ENCODE measurements at regions not wholly inside any gene's neighbourhood (a gene's known extent, or its start where the extent isn't known, plus 50 kb on each side); places are given as distances from the start of the nearest gene placed in this dataset.
"Not testable (repeated sequence)": the region's sequence is repeated elsewhere in the genome, so short reads cannot be mapped to it uniquely, and the experiment has no call there.

GRCh38 chr12:83954956-83955601 is 957.5 kb downstream of the SLC6A15 start:
- Histone ChIP-seq H3K27ac (ENCODE audit: low read depth, low read length) (peak overlapping the region; percentile 52), H3K4me1 (ENCODE audit: control insufficient read depth, insufficient read depth, low read length) (peaks cover 20% of the 10 kb centered on the region), H3K9ac (ENCODE audit: low read length) (no peak overlapping the region), H3K36me3 (ENCODE audit: control insufficient read depth, insufficient read depth, low read length) (no peaks in the 10 kb centered on the region), H3K27me3 (ENCODE audit: control insufficient read depth, insufficient read depth, low read length) (no peaks in the 10 kb centered on the region), H3K4me3 (ENCODE audit: low read depth, low read length) (peak overlapping the region; percentile 17; the same call in 1 of the 2 replicates), H3K9me3 (ENCODE audit: control insufficient read depth, insufficient read depth, low read depth, low read length) (peaks cover 10% of the 10 kb centered on the region)

GRCh38 chr12:83954071-83954789 is 958.4 kb downstream of the SLC6A15 start:
- Histone ChIP-seq H3K4me1 (ENCODE audit: control insufficient read depth, insufficient read depth, low read length) (peaks cover 20% of the 10 kb centered on the region), H3K4me3 (ENCODE audit: low read depth, low read length) (peak overlapping the region; percentile 17; the same call in 1 of the 2 replicates), H3K36me3 (ENCODE audit: control insufficient read depth, insufficient read depth, low read length) (no peaks in the 10 kb centered on the region), H3K27ac (ENCODE audit: low read depth, low read length) (peak overlapping the region; percentile 46; the same call in 1 of the 2 replicates), H3K9me3 (ENCODE audit: control insufficient read depth, insufficient read depth, low read depth, low read length) (peaks cover 10% of the 10 kb centered on the region), H3K27me3 (ENCODE audit: control insufficient read depth, insufficient read depth, low read length) (no peaks in the 10 kb centered on the region), H3K9ac (ENCODE audit: low read length) (no peak overlapping the region)

GRCh38 chr12:83945871-83946270 is 966.7 kb downstream of the SLC6A15 start:
- H3K9me3 ChIP-seq (ENCODE audit: control insufficient read depth, insufficient read depth, low read depth, low read length) = peaks cover 4% of the 10 kb centered on the region
- H3K36me3 ChIP-seq (ENCODE audit: control insufficient read depth, insufficient read depth, low read length) = no peaks in the 10 kb centered on the region
- no peaks in the 10 kb centered on the region for H3K27me3 ChIP-seq (ENCODE audit: control insufficient read depth, insufficient read depth, low read length)
- H3K27ac ChIP-seq (ENCODE audit: low read depth, low read length) = no peak overlapping the region
- H3K4me1 ChIP-seq (ENCODE audit: control insufficient read depth, insufficient read depth, low read length) = no peaks in the 10 kb centered on the region; the same call in 1 of the 2 replicates
- H3K9ac ChIP-seq (ENCODE audit: low read length) = no peak overlapping the region
- H3K4me3 ChIP-seq (ENCODE audit: low read depth, low read length) = no peak overlapping the region

GRCh38 chr12:83939718-83940117 is 972.9 kb downstream of the SLC6A15 start:
- Histone ChIP-seq H3K27me3 (ENCODE audit: control insufficient read depth, insufficient read depth, low read length) (no peaks in the 10 kb centered on the region), H3K4me3 (ENCODE audit: low read depth, low read length) (no peak overlapping the region), H3K36me3 (ENCODE audit: control insufficient read depth, insufficient read depth, low read length) (no peaks in the 10 kb centered on the region), H3K9ac (ENCODE audit: low read length) (no peak overlapping the region), H3K27ac (ENCODE audit: low read depth, low read length) (no peak overlapping the region), H3K9me3 (ENCODE audit: control insufficient read depth, insufficient read depth, low read depth, low read length) (no peaks in the 10 kb centered on the region), H3K4me1 (ENCODE audit: control insufficient read depth, insufficient read depth, low read length) (no peaks in the 10 kb centered on the region)

- Histone ChIP-seq H3K9me3 (ENCODE audit: control insufficient read depth, insufficient read depth, low read depth, low read length) (peaks cover 4% of the 10 kb centered on the region; the same call in 1 of the 2 replicates), H3K27me3 (ENCODE audit: control insufficient read depth, insufficient read depth, low read length) (no peaks in the 10 kb centered on the region), H3K27ac (ENCODE audit: low read depth, low read length) (no peak overlapping the region), H3K36me3 (ENCODE audit: control insufficient read depth, insufficient read depth, low read length) (no peaks in the 10 kb centered on the region), H3K4me1 (ENCODE audit: control insufficient read depth, insufficient read depth, low read length) (no peaks in the 10 kb centered on the region), H3K9ac (ENCODE audit: low read length) (no peak overlapping the region), H3K4me3 (ENCODE audit: low read depth, low read length) (no peak overlapping the region)
Observed at GRCh38 chr12:83933615-83934014, 979.0 kb downstream of the SLC6A15 start.

- Histone ChIP-seq H3K36me3 (ENCODE audit: control insufficient read depth, insufficient read depth, low read length) (no peaks in the 10 kb centered on the region), H3K9ac (ENCODE audit: low read length) (no peak overlapping the region), H3K27ac (ENCODE audit: low read depth, low read length) (no peak overlapping the region), H3K4me3 (ENCODE audit: low read depth, low read length) (no peak overlapping the region), H3K4me1 (ENCODE audit: control insufficient read depth, insufficient read depth, low read length) (no peaks in the 10 kb centered on the region), H3K9me3 (ENCODE audit: control insufficient read depth, insufficient read depth, low read depth, low read length) (peaks cover 4% of the 10 kb centered on the region; the same call in 1 of the 2 replicates), H3K27me3 (ENCODE audit: control insufficient read depth, insufficient read depth, low read length) (no peaks in the 10 kb centered on the region)
Observed at GRCh38 chr12:83932011-83932410, 980.6 kb downstream of the SLC6A15 start.

GRCh38 chr12:83931451-83931850 is 981.1 kb downstream of the SLC6A15 start:
- Histone ChIP-seq H3K4me3 (ENCODE audit: low read depth, low read length) (no peak overlapping the region), H3K9me3 (ENCODE audit: control insufficient read depth, insufficient read depth, low read depth, low read length) (peaks cover 4% of the 10 kb centered on the region; the same call in 1 of the 2 replicates), H3K36me3 (ENCODE audit: control insufficient read depth, insufficient read depth, low read length) (no peaks in the 10 kb centered on the region), H3K27ac (ENCODE audit: low read depth, low read length) (no peak overlapping the region), H3K27me3 (ENCODE audit: control insufficient read depth, insufficient read depth, low read length) (no peaks in the 10 kb centered on the region), H3K9ac (ENCODE audit: low read length) (no peak overlapping the region), H3K4me1 (ENCODE audit: control insufficient read depth, insufficient read depth, low read length) (no peaks in the 10 kb centered on the region)

GRCh38 chr12:83929792-83930191 is 982.8 kb downstream of the SLC6A15 start:
- H3K36me3 ChIP-seq (ENCODE audit: control insufficient read depth, insufficient read depth, low read length); H3K27ac ChIP-seq (ENCODE audit: low read depth, low read length); H3K4me1 ChIP-seq (ENCODE audit: control insufficient read depth, insufficient read depth, low read length); H3K27me3 ChIP-seq (ENCODE audit: control insufficient read depth, insufficient read depth, low read length); H3K9ac ChIP-seq (ENCODE audit: low read length); H3K4me3 ChIP-seq (ENCODE audit: low read depth, low read length); H3K9me3 ChIP-seq (ENCODE audit: control insufficient read depth, insufficient read depth, low read depth, low read length): not testable (repeated sequence)

GRCh38 chr12:83920821-83921547 is 991.6 kb downstream of the SLC6A15 start:
- Histone ChIP-seq H3K36me3 (ENCODE audit: control insufficient read depth, insufficient read depth, low read length) (no peaks in the 10 kb centered on the region), H3K9me3 (ENCODE audit: control insufficient read depth, insufficient read depth, low read depth, low read length) (no peaks in the 10 kb centered on the region), H3K4me1 (ENCODE audit: control insufficient read depth, insufficient read depth, low read length) (no peaks in the 10 kb centered on the region), H3K27ac (ENCODE audit: low read depth, low read length) (no peak overlapping the region), H3K4me3 (ENCODE audit: low read depth, low read length) (no peak overlapping the region), H3K9ac (ENCODE audit: low read length) (no peak overlapping the region), H3K27me3 (ENCODE audit: control insufficient read depth, insufficient read depth, low read length) (no peaks in the 10 kb centered on the region)

GRCh38 chr12:83919081-83919480 is 993.5 kb downstream of the SLC6A15 start:
- Histone ChIP-seq H3K9ac (ENCODE audit: low read length) (no peak overlapping the region), H3K9me3 (ENCODE audit: control insufficient read depth, insufficient read depth, low read depth, low read length) (no peaks in the 10 kb centered on the region), H3K4me3 (ENCODE audit: low read depth, low read length) (no peak overlapping the region), H3K27ac (ENCODE audit: low read depth, low read length) (no peak overlapping the region), H3K4me1 (ENCODE audit: control insufficient read depth, insufficient read depth, low read length) (no peaks in the 10 kb centered on the region), H3K27me3 (ENCODE audit: control insufficient read depth, insufficient read depth, low read length) (no peaks in the 10 kb centered on the region), H3K36me3 (ENCODE audit: control insufficient read depth, insufficient read depth, low read length) (no peaks in the 10 kb centered on the region)

GRCh38 chr12:83904175-83904574 is 1008.4 kb downstream of the SLC6A15 start:
- H3K9ac ChIP-seq (ENCODE audit: low read length) = no peak overlapping the region
- no peaks in the 10 kb centered on the region for H3K27me3 ChIP-seq (ENCODE audit: control insufficient read depth, insufficient read depth, low read length)
- no peaks in the 10 kb centered on the region for H3K4me1 ChIP-seq (ENCODE audit: control insufficient read depth, insufficient read depth, low read length)
- no peaks in the 10 kb centered on the region for H3K36me3 ChIP-seq (ENCODE audit: control insufficient read depth, insufficient read depth, low read length)
- no peak overlapping the region for H3K27ac ChIP-seq (ENCODE audit: low read depth, low read length)
- H3K9me3 ChIP-seq (ENCODE audit: control insufficient read depth, insufficient read depth, low read depth, low read length) = no peaks in the 10 kb centered on the region
- no peak overlapping the region for H3K4me3 ChIP-seq (ENCODE audit: low read depth, low read length)
